ENCODE measurements at regions not wholly inside any gene's neighbourhood (a gene's known extent, or its start where the extent isn't known, plus 50 kb on each side); places are given as distances from the start of the nearest gene placed in this dataset.

- no peak for TF ChIP-seq CTCF (IDR thresholded peaks at IDR 0.05)
- no peak for TF ChIP-seq EZH2phosphoT487 (IDR thresholded peaks at IDR 0.05)
- no peak for TF ChIP-seq EZH2 (IDR thresholded peaks at IDR 0.05)
Measured at GRCh38 chr14:36005670-36006069, 170.9 kb downstream of the PTCSC3 start.
